D721Med (cell line): ENCODE measurements at regions not wholly inside any gene's neighbourhood (a gene's known extent, or its start where the extent isn't known, plus 50 kb on each side); places are given as distances from the start of the nearest gene placed in this dataset.

Source experiments
- DNase-seq: peaks from one replicate; pipeline ENCODE4 v3.0.0; 2011; ENCODE audit warnings: low spot score; ENCODE audit not compliant: insufficient read length
- FAIRE-seq: peaks from 2 replicates; lab custom pipeline; 2011; peaks lifted over from hg19 to GRCh38; lab: Jason Lieb, UNC
- CTCF ChIP-seq: IDR thresholded peaks from 2 replicates; pipeline ENCODE4 v1.5.1; 2012; ENCODE audit warnings: mild to moderate bottlenecking, control low read depth; ENCODE audit not compliant: insufficient read depth; ENCODE audit errors: missing control alignments

GRCh38 chr2:8615252-8615575, 66.6 kb upstream of the ID2 start:
- no peak for TF ChIP-seq CTCF
- FAIRE-seq (no peak), DNase-seq (no peak)

- FAIRE-seq (no peak), DNase-seq (no peak)
- no peak for TF ChIP-seq CTCF
Measured at GRCh38 chr2:8615576-8616281, 66.1 kb upstream of the ID2 start.

DNA sequence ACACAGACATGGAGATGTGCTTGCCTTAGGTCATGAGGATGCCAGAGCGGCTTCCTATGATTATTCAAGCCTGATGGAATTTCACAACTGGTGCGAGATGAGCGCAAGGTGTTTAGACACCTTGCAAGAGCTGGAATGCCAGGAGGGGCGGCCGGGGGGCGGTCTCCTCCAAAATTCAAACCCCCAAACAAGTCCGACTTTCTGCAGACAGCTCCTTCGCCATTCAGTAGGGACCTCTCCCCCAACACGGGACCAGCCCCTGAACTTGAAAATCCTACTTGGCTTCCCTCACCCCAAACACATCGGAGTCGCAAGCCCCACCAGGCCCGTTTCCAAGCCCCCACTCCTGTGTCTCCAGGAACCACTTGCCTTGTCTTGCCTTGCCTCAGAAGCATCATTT, 64.8 kb upstream of the ID2 start:
- DNase-seq (no peak), FAIRE-seq (no peak)
- TF ChIP-seq CTCF: no peak

DNA sequence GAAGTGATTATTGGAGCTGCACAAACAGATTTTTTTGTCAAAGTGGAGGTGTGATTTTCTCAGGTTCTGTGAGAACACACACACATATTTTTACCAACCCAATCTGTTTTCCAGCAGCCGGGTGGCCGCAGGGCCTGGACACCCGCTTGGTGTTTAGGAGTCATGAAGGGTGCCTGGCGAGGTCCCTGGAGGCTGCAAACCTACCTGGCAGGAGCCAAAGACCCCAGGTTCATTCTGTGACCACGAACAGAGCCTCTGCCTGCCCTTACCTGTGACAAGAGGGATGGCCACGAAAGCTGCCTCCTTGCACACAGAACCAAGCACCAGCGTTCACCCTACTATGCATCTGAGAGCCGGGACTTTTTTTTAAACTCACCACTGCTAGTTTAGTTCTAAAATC, 64.3 kb upstream of the ID2 start:
- FAIRE-seq: no peak
- TF ChIP-seq CTCF: no peak
- no peak for DNase-seq

GRCh38 chr2:8619071-8619470, 62.8 kb upstream of the ID2 start:
- no peak for FAIRE-seq
- TF ChIP-seq CTCF: no peak
- DNase-seq: no peak

GRCh38 chr2:8620611-8621382, 61.1 kb upstream of the ID2 start:
- no peak for TF ChIP-seq CTCF
- FAIRE-seq: no peak
- no peak for DNase-seq

- DNase-seq (no peak), FAIRE-seq (no peak)
- TF ChIP-seq CTCF: no peak
Measured at GRCh38 chr2:8622199-8622911, 59.5 kb upstream of the ID2 start.
